BE2C (cell line): ENCODE measurements at regions not wholly inside any gene's neighbourhood (a gene's known extent, or its start where the extent isn't known, plus 50 kb on each side); places are given as distances from the start of the nearest gene placed in this dataset.

Source experiments
- DNase-seq: peaks from one replicate; pipeline ENCODE4 v3.0.0-alpha.2; 2020
- H3K27me3 ChIP-seq: fragments of 250-450 bp; sonication (Bioruptor Pico); 2 replicates; pipeline ENCODE4 v1.5.1; 2020; ENCODE audit warnings: mild to moderate bottlenecking
- H3K36me3 ChIP-seq: fragments of 250-450 bp; sonication (Bioruptor Pico); 2 replicates; pipeline ENCODE4 v1.5.1; 2020; ENCODE audit warnings: mild to moderate bottlenecking
- H3K4me1 ChIP-seq: fragments of 250-450 bp; sonication (Bioruptor Pico); 2 replicates; pipeline ENCODE4 v1.5.1; 2020
- H3K4me3 ChIP-seq: 2 replicates; pipeline ENCODE4 v1.5.1; 2011; ENCODE audit warnings: low read depth, low read length
- H3K9me3 ChIP-seq: fragments of 250-450 bp; sonication (Bioruptor Pico); 2 replicates; pipeline ENCODE4 v1.5.1; 2020
- TF ChIP-seq, protein P1 (sequence below): IDR thresholded peaks from 2 replicates; pipeline ENCODE4 v1.5.1; 2012; ENCODE audit warnings: mild to moderate bottlenecking, low read depth, low read length

DNA sequence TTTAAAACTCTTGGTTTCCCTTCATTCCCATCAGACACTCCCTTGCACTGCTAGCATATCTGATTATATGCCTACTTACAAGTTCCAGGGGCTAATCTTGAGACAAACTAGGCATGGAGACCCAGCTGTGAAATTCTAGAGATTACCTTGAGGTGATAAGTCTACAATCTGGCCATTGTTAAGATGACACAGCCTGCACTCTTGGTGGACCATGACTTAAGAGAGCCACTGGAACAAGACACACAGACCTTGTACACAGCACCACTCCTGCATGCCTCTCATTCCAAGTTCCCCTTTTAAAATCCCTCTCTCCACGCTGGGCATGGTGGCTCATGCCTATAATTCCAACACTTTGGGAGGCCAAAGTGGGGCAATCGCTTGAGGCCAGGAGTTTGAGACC, 387.2 kb upstream of the DCC start:
- Histone ChIP-seq H3K4me3 (no peak overlapping the region), H3K9me3 (no peaks in the 10 kb centered on the region), H3K27me3 (no peaks in the 10 kb centered on the region), H3K36me3 (no peaks in the 10 kb centered on the region), H3K4me1 (no peaks in the 10 kb centered on the region)
- DNase-seq: no peak
- TF ChIP-seq, protein P1, sequence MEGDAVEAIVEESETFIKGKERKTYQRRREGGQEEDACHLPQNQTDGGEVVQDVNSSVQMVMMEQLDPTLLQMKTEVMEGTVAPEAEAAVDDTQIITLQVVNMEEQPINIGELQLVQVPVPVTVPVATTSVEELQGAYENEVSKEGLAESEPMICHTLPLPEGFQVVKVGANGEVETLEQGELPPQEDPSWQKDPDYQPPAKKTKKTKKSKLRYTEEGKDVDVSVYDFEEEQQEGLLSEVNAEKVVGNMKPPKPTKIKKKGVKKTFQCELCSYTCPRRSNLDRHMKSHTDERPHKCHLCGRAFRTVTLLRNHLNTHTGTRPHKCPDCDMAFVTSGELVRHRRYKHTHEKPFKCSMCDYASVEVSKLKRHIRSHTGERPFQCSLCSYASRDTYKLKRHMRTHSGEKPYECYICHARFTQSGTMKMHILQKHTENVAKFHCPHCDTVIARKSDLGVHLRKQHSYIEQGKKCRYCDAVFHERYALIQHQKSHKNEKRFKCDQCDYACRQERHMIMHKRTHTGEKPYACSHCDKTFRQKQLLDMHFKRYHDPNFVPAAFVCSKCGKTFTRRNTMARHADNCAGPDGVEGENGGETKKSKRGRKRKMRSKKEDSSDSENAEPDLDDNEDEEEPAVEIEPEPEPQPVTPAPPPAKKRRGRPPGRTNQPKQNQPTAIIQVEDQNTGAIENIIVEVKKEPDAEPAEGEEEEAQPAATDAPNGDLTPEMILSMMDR: no peak

DNA sequence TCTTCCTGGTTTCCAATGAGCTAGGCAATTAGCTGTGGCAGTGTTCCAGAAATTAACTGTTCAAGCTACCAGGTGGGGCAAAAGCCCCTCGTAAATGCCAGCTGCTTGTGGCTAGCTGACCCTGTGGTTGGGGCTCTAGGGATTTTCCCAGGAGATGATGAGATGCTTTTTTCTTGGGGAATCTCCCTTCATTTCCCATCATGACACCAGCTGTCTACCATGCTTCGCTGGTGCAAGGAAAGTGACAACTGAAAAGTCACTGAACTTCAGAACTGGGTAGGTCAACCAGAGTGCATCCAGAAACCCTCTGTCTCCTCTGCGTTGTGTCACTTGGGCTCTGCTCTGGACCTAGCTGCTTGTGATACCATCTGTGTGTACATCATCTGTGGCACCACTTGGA, 386.5 kb upstream of the DCC start:
- TF ChIP-seq, protein P1: no peak
- no peak for DNase-seq
- H3K4me1 ChIP-seq: no peaks in the 10 kb centered on the region
- no peaks in the 10 kb centered on the region for H3K36me3 ChIP-seq
- H3K27me3 ChIP-seq: no peaks in the 10 kb centered on the region
- H3K9me3 ChIP-seq: no peaks in the 10 kb centered on the region
- no peak overlapping the region for H3K4me3 ChIP-seq

DNA sequence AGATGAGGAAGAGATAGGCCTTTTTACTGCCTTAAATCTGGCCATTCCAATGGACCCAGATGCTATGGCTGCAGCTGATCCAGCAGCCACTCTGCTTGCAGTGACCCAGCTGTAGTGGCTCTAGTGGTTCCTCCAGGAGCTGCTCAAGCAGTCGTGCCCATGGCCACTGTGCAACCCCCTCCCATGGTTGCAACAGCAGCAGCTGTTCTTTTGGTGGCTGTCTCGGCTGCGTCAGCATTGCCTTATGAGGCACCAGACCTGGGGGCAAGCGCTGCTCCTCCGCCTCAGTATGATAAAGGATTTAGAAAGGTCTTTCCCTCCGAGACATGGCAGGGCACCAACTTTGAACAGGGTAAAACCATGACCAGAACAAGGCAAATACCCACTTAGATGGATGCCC, 384.9 kb upstream of the DCC start:
- Histone ChIP-seq H3K4me1 (no peaks in the 10 kb centered on the region), H3K4me3 (no peak overlapping the region), H3K9me3 (no peaks in the 10 kb centered on the region), H3K36me3 (no peaks in the 10 kb centered on the region), H3K27me3 (no peaks in the 10 kb centered on the region)
- no peak for DNase-seq
- TF ChIP-seq, protein P1: no peak

DNA sequence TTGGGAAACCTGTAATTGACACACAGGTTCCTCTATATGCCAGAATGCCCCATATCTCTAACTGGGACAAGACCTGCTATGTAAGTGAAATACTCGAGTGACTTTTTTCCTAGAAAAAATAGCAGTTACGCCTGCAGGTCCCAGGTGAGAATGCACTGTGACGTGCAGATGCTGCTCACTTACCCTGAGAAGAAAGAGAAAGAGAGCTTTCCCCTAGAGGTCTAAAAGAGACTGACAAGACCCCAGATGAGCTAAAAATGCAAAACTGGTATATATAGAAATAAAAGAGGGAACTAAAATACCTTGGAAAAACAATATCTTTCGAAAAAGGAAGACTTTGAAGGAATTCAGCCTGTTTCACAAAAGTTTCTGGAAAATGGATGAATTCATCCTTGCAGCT, 383.0 kb upstream of the DCC start:
- no peak overlapping the region for H3K4me3 ChIP-seq
- TF ChIP-seq, protein P1: no peak
- H3K36me3 ChIP-seq: no peaks in the 10 kb centered on the region
- no peaks in the 10 kb centered on the region for H3K4me1 ChIP-seq
- no peaks in the 10 kb centered on the region for H3K9me3 ChIP-seq
- no peak for DNase-seq
- H3K27me3 ChIP-seq: no peaks in the 10 kb centered on the region

DNA sequence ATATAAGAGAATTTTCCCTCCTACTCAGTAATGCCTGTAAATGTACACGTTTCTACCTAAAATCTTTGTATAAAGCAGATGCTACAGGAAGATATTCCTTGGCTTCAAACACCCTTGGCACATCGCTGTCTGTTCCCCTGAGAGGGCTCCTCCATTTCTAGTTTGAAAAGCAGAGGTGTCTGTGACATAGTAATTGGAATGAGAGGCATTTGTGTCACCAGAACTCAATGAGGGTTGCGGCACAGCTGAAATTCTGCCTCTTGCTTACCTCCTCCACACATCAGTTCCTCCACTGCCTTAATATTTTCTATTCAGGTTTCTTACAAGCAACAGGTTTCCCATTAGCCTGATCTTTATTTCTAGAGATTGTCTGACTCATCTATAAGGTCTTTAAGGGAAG, 359.9 kb upstream of the DCC start:
- TF ChIP-seq, protein P1: no peak
- no peaks in the 10 kb centered on the region for H3K27me3 ChIP-seq
- no peaks in the 10 kb centered on the region for H3K36me3 ChIP-seq
- no peak for DNase-seq
- no peaks in the 10 kb centered on the region for H3K9me3 ChIP-seq
- H3K4me1 ChIP-seq: no peaks in the 10 kb centered on the region
- no peak overlapping the region for H3K4me3 ChIP-seq

DNA sequence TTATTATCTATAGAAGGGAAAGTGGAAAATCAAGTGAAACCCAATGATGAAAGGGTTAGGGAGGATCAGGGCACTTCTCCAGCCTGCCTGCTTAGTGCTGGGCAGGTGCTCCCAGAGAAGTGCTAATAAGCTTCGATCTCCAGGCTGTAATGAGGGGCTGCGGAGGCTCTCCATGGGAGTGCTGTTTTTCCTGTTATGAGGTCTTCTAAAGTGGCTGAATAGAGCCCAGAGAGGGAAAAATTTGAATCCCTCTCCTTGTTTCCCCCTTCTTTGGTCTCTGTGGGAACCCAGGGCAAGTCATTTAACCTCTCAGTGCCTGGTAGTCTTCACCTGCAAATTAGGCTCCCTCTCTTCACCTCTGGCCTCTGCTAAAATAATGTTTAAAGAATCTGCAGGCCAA, 351.7 kb upstream of the DCC start:
- Histone ChIP-seq H3K36me3 (no peaks in the 10 kb centered on the region), H3K4me3 (no peak overlapping the region), H3K4me1 (no peaks in the 10 kb centered on the region), H3K9me3 (no peaks in the 10 kb centered on the region), H3K27me3 (no peaks in the 10 kb centered on the region)
- DNase-seq: no peak
- TF ChIP-seq, protein P1: no peak
